AG04449 (cell line): ENCODE measurements at regions not wholly inside any gene's neighbourhood (a gene's known extent, or its start where the extent isn't known, plus 50 kb on each side); places are given as distances from the start of the nearest gene placed in this dataset.
A peak's percentile ranks its signal among the peaks of the same experiment; 100 is the strongest.

Experiments
- CTCF ChIA-PET: fragments of 350-600 bp; formaldehyde crosslinking; extraction: SDS; loops from one replicate; lab custom pipeline; 2021; ENCODE audit warnings: antibody characterized with exemption; lab: Yijun Ruan, JAX
- POLR2A ChIA-PET: fragments of 400-600, 350-600 bp; formaldehyde crosslinking; extraction: SDS; loops from one replicate; lab custom pipeline; 2020; ENCODE audit warnings: antibody characterized with exemption, inconsistent platforms; lab: Yijun Ruan, JAX
- DNase-seq: peaks from one replicate; pipeline ENCODE4 v3.0.0-alpha.2; 2010; ENCODE audit warnings: low read depth, low spot score
- H3K4me3 ChIP-seq: 2 replicates; pipeline ENCODE4 v1.5.1; 2011; ENCODE audit warnings: low read depth, mild to moderate bottlenecking, control low read depth, low read length
- CTCF ChIP-seq: IDR thresholded peaks from one replicate; pipeline ENCODE4 v1.5.1; 2011; ENCODE audit warnings: mild to moderate bottlenecking, moderate library complexity, low read length, control low read depth, inconsistent platforms; ENCODE audit not compliant: insufficient read depth; ENCODE audit errors: missing control alignments

GRCh38 chr15:92306663-92307062, 87.0 kb upstream of the ST8SIA2 start:
- DNase-seq: no peak
- H3K4me3 ChIP-seq: no peak overlapping the region
- TF ChIP-seq CTCF: peak; percentile 8
- CTCF ChIA-PET: no interaction called here
- POLR2A ChIA-PET: no interaction called here

- ChIA-PET POLR2A (no interaction called here), CTCF (no interaction called here)
- no peak for DNase-seq
- TF ChIP-seq CTCF: no peak
- H3K4me3 ChIP-seq: no peak overlapping the region
These were observed 78.5 kb upstream of the ST8SIA2 start for GRCh38 chr15:92315144-92315543.

GRCh38 chr15:92315595-92316211, 78.0 kb upstream of the ST8SIA2 start:
- ChIA-PET POLR2A (no interaction called here), CTCF (no interaction called here)
- no peak for TF ChIP-seq CTCF
- no peak for DNase-seq
- no peak overlapping the region for H3K4me3 ChIP-seq

GRCh38 chr15:92316586-92317295, 76.9 kb upstream of the ST8SIA2 start:
- CTCF ChIA-PET: no interaction called here
- H3K4me3 ChIP-seq: no peak overlapping the region
- POLR2A ChIA-PET: no interaction called here
- TF ChIP-seq CTCF: no peak
- no peak for DNase-seq

GRCh38 chr15:92320012-92320699, 73.5 kb upstream of the ST8SIA2 start:
- DNase-seq: no peak
- TF ChIP-seq CTCF: no peak
- POLR2A ChIA-PET: no interaction called here
- H3K4me3 ChIP-seq: no peak overlapping the region
- CTCF ChIA-PET: no interaction called here
